SKM-1 (cell line): ENCODE measurements at regions not wholly inside any gene's neighbourhood (a gene's known extent, or its start where the extent isn't known, plus 50 kb on each side); places are given as distances from the start of the nearest gene placed in this dataset.
"Not testable (repeated sequence)": the region's sequence is repeated elsewhere in the genome, so short reads cannot be mapped to it uniquely, and the experiment has no call there.

Experiments used
- DNase-seq: peaks from one replicate; lab custom pipeline; 2025; ENCODE audit not compliant: unreplicated experiment; lab: John Stamatoyannopoulos, UW

- no peak for DNase-seq
Measured at GRCh38 chr2:221775096-221775495, 203.0 kb upstream of the EPHA4 start.

- DNase-seq = no peak
Measured at GRCh38 chr2:221774136-221774535, 202.0 kb upstream of the EPHA4 start.

- no peak for DNase-seq
Measured at GRCh38 chr2:221771297-221771696, 199.2 kb upstream of the EPHA4 start.

GRCh38 chr2:221767106-221768012 lies 195.3 kb upstream of the EPHA4 start:
- DNase-seq = no peak

GRCh38 chr2:221762496-221762895 lies 190.4 kb upstream of the EPHA4 start:
- no peak for DNase-seq

GRCh38 chr2:221761260-221761659 lies 189.2 kb upstream of the EPHA4 start:
- no peak for DNase-seq

GRCh38 chr2:221758076-221758475 lies 186.0 kb upstream of the EPHA4 start:
- peak; percentile 73 for DNase-seq

- no peak for DNase-seq
Measured at GRCh38 chr2:221753401-221753800, 181.3 kb upstream of the EPHA4 start.

- DNase-seq = no peak
Measured at GRCh38 chr2:221752781-221753180, 180.7 kb upstream of the EPHA4 start.

- no peak for DNase-seq
Measured at GRCh38 chr2:221750316-221750715, 178.2 kb upstream of the EPHA4 start.

- no peak for DNase-seq
Measured at GRCh38 chr2:221747289-221747972, 175.3 kb upstream of the EPHA4 start.

GRCh38 chr2:221741496-221742211 lies 169.6 kb upstream of the EPHA4 start:
- no peak for DNase-seq

- DNase-seq = no peak
Measured at GRCh38 chr2:221731432-221732145, 159.5 kb upstream of the EPHA4 start.

- no peak for DNase-seq
Measured at GRCh38 chr2:221726894-221727513, 154.9 kb upstream of the EPHA4 start.

GRCh38 chr2:221724631-221725203 lies 152.6 kb upstream of the EPHA4 start:
- DNase-seq = no peak

GRCh38 chr2:221724117-221724516 lies 152.0 kb upstream of the EPHA4 start:
- not testable (repeated sequence) for DNase-seq

GRCh38 chr2:221716426-221717303 lies 144.6 kb upstream of the EPHA4 start:
- no peak for DNase-seq

- DNase-seq = no peak
Measured at GRCh38 chr2:221715523-221716247, 143.6 kb upstream of the EPHA4 start.

GRCh38 chr2:221710744-221711143 lies 138.6 kb upstream of the EPHA4 start:
- no peak for DNase-seq
